Activated CD8-positive, alpha-beta memory T cell treated with anti-CD3 and anti-CD28 coated beads, Interleukin-2, amount 10 ng/mL, durations not matched to agents 7 days and 5 days (primary cell): ENCODE measurements at regions not wholly inside any gene's neighbourhood (a gene's known extent, or its start where the extent isn't known, plus 50 kb on each side); places are given as distances from the start of the nearest gene placed in this dataset.
A peak's percentile ranks its signal among the peaks of the same experiment; 100 is the strongest.

Source experiments
- ATAC-seq: fragments of 150-1000 bp; cut with Tn5 transposase; one replicate; pipeline ENCODE4 v1.10.0; 2021; ENCODE audit warnings: moderate library complexity
- CTCF ChIA-PET: fragments of 350-600 bp; sonication (Branson Sonifier 250); formaldehyde crosslinking; loops from one replicate; lab custom pipeline; 2021; ENCODE audit warnings: antibody characterized with exemption; lab: Charles Lee
- DNase-seq: peaks from one replicate; pipeline ENCODE4 v3.0.0-alpha.2; 2020
- H3K27ac Mint-ChIP-seq: one replicate; pipeline ENCODE4 v1.8.0; 2021; ENCODE audit warnings: mild to moderate bottlenecking, mixed read lengths
- H3K27me3 Mint-ChIP-seq: one replicate; pipeline ENCODE4 v1.8.0; 2021; ENCODE audit warnings: mixed read lengths
- H3K36me3 Mint-ChIP-seq: one replicate; pipeline ENCODE4 v1.8.0; 2021; ENCODE audit warnings: mild to moderate bottlenecking, mixed read lengths
- H3K4me1 Mint-ChIP-seq: one replicate; pipeline ENCODE4 v1.8.0; 2021; ENCODE audit warnings: mixed read lengths
- H3K4me3 Mint-ChIP-seq: one replicate; pipeline ENCODE4 v1.8.0; 2021; ENCODE audit warnings: mild to moderate bottlenecking, moderate library complexity, mixed read lengths
- H3K9me3 Mint-ChIP-seq: one replicate; pipeline ENCODE4 v1.8.0; 2022; ENCODE audit warnings: low read depth, mixed read lengths

DNA sequence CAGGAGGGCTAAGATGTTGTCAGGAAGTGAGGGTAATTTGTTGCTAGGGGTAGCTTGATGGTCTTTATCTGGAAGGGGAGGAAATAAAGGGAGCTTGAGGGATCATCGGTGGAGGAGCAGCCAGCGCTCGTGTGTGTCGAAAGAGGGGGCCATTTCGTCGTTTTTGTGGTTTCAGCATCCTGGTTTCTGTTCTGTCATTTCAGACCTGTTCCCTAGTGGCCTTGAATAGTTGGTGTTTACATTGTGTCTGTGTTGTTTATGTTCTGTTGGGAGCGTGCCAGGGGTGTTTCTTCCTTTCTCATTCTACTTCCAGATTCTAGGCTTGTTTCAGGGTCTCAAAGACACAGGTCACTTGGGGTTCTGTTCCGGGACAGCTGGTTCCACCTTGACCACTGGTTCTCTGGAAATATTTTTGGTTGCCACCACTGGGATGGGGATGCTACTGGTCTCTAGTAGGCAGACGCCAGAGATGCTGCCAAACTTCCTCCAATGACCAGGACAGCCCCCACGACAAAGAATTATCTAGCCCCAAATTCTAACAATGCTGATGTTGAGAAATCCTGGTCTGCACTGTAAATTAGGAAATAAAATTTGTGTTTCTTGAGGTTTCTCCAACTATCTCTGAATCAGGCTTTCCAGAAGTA, 113.9 kb upstream of the NAA20 start:
- no peak overlapping the region for H3K4me3 Mint-ChIP-seq
- H3K27ac Mint-ChIP-seq = no peak overlapping the region
- H3K36me3 Mint-ChIP-seq = no peaks in the 10 kb centered on the region
- peaks cover 6% of the 10 kb centered on the region for H3K9me3 Mint-ChIP-seq
- CTCF ChIA-PET = no interaction called here
- H3K27me3 Mint-ChIP-seq = peaks cover 5% of the 10 kb centered on the region
- DNase-seq (peak; percentile 42), ATAC-seq (no peak)
- H3K4me1 Mint-ChIP-seq = peaks cover 4% of the 10 kb centered on the region

DNA sequence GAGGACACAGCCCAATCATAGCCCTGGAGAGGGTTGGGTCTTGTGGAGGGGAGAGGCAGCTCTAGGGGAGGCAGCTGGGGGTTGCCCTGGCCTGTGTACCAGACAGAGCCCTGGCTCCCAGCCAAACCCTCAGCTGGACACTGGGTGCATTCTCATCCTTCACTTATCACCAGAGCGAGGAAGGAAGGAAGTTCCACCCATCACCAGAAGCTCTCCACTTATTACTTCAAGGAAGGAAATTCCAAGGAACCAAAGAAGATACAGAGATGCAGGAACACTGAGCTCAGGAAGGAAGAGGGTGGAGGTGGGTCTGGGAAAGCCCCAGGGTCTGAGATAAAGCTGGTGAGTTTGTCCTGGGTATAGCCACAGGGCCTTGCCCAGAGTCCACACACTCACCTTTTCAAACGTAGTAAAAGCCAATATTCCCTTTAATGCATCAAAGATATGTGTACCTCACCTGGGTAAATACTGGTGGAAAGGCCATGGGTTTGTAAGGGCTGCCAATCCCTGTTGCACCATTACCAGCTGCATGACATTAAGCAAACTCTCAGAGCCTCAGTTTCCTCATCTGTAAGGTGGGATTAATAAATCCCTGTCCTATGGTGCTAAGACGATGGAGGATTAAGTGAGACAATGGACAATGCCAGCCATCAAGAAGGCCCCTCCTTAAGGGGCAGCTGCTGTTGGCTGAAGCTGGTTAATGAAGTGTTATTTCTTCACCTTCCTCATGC, 109.7 kb upstream of the NAA20 start:
- H3K36me3 Mint-ChIP-seq = no peaks in the 10 kb centered on the region
- no peak overlapping the region for H3K4me3 Mint-ChIP-seq
- H3K9me3 Mint-ChIP-seq = no peaks in the 10 kb centered on the region
- peaks cover 4% of the 10 kb centered on the region for H3K4me1 Mint-ChIP-seq
- no peak for ATAC-seq
- DNase-seq = no peak
- no peak overlapping the region for H3K27ac Mint-ChIP-seq
- H3K27me3 Mint-ChIP-seq = no peaks in the 10 kb centered on the region
- CTCF ChIA-PET = no interaction called here

DNA sequence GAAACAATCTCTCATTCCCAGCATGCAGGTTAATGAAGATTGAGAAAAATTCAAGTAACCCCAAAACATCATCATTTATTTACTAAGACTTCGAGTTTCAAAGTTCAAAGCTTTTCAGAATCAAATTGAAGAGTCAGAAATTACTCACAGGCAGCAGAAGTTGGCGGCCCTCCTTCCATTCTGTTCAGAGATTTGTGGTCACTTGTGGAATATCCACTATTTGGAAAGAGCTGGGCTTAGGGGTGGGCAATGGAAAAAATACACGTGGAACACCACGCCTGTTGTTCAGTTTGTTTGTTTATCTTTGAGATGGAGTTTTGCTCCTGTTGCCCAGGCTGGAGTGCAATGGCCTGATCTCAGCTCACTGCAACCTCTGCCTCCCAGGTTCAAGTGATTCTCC, 108.6 kb upstream of the NAA20 start:
- ATAC-seq (no peak), DNase-seq (no peak)
- CTCF ChIA-PET = no interaction called here
- Mint-ChIP-seq H3K36me3 (no peaks in the 10 kb centered on the region), H3K4me1 (no peaks in the 10 kb centered on the region), H3K27ac (no peak overlapping the region), H3K4me3 (no peak overlapping the region), H3K27me3 (no peaks in the 10 kb centered on the region), H3K9me3 (no peaks in the 10 kb centered on the region)

DNA sequence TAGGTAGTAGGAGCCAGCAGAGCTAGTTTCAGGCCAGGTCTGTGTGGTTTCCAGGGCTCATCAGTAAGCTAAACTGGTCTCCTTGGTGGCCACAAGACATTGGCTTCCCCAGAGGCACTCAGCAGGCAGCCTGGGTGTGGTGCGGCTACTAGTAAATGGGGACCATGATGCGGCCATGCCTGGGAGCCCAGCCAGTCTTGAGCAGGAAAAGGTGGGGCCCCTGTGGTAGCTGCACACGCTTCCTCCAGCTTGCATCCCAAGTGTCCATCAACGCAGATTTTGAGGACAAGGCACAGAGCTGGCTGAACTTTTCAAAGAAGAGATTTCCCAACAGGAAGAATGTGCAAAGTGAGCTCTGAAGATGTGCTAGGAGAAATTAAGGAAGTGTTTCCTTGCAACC, 107.4 kb upstream of the NAA20 start:
- no peak for ATAC-seq
- H3K4me1 Mint-ChIP-seq = no peaks in the 10 kb centered on the region
- CTCF ChIA-PET = no interaction called here
- no peaks in the 10 kb centered on the region for H3K27me3 Mint-ChIP-seq
- H3K27ac Mint-ChIP-seq = no peak overlapping the region
- no peaks in the 10 kb centered on the region for H3K36me3 Mint-ChIP-seq
- H3K9me3 Mint-ChIP-seq = no peaks in the 10 kb centered on the region
- no peak for DNase-seq
- no peak overlapping the region for H3K4me3 Mint-ChIP-seq

DNA sequence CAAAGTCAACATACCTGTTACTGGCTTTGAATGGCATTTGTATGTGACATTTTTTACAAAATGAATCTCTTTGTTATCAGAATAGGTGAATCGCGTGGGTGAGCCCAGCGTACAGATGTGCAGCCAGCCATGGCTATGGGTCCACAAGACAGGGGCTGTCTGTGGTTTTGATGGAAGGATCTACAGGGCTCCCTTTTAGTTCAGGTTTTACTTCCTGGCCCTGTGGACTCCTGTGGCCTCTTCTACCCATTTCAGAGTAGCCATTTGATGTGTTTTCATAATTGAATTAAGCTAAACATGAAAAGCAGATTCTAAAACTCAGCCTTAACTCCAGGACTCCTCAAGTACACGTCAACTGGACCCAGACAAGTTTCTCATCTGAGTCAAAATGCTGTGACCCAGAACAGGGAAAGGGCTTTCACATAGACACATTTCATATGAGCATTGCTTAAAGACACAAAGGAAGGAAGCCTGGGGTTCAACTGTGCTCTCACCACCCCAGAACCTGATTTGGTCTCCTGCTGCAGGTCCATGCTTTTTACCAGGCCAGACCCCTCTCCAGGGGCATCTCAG, 105.3 kb upstream of the NAA20 start:
- CTCF ChIA-PET = no interaction called here
- Mint-ChIP-seq H3K9me3 (no peaks in the 10 kb centered on the region), H3K27ac (no peak overlapping the region), H3K27me3 (peaks cover 5% of the 10 kb centered on the region), H3K4me3 (no peak overlapping the region), H3K36me3 (no peaks in the 10 kb centered on the region), H3K4me1 (no peaks in the 10 kb centered on the region)
- ATAC-seq (no peak), DNase-seq (no peak)

DNA sequence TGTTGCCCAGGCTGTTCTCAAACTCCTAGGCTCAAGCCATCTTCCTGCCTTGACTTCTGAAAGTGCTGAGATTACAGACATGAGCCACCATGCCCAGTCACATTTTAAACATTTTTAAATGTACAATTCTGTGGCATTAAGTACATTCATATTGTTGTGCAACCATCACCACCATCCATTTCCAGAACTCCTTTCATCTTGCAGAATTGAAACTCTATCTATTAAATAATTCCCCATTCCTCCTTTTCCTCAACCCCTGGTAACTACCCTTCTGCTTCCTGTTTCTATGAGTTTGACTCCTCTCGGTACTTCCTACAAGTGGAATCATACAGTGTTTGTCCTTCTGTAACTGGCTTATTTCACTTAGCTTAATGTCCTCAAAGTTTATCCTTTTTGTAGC, 103.8 kb upstream of the NAA20 start:
- DNase-seq (no peak), ATAC-seq (no peak)
- no peaks in the 10 kb centered on the region for H3K36me3 Mint-ChIP-seq
- H3K27me3 Mint-ChIP-seq = peaks cover 5% of the 10 kb centered on the region
- H3K27ac Mint-ChIP-seq = no peak overlapping the region
- CTCF ChIA-PET = no interaction called here
- no peak overlapping the region for H3K4me3 Mint-ChIP-seq
- H3K9me3 Mint-ChIP-seq = no peaks in the 10 kb centered on the region
- H3K4me1 Mint-ChIP-seq = no peaks in the 10 kb centered on the region

DNA sequence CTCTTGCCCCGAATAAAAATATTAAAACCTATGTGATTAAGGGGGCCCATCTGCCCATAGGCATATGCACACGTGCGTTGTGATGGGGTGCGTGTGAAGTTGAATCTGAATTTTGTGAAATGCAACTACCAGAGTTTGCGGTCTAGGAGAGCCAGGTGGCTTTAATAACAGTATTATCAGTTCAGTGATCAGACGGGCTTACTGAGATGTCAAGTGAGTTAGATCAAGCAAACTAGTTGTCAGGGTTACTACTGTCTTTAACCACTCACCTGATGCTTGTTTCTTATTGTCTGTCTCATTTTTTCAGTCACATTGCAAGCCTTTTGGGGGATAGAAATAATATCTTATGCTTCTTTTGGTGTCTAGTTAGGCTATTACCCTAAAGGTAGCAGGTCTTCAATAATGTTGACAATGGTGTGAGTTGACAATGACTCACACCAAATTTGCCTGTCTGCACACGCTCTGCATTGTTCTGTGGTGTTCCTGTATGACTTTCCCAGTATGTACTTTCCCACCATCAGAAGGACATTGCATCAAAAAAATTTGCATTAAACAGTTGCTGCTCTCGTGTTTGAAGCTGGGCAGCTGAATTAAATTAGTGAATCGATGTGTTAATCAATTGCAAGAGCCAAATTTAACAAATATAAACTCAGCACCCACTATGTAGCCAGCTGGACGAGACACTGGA, 103.1 kb upstream of the NAA20 start:
- CTCF ChIA-PET = no interaction called here
- DNase-seq (no peak), ATAC-seq (no peak)
- H3K9me3 Mint-ChIP-seq = no peaks in the 10 kb centered on the region
- no peak overlapping the region for H3K27ac Mint-ChIP-seq
- H3K4me1 Mint-ChIP-seq = no peaks in the 10 kb centered on the region
- H3K27me3 Mint-ChIP-seq = peaks cover 5% of the 10 kb centered on the region
- no peaks in the 10 kb centered on the region for H3K36me3 Mint-ChIP-seq
- no peak overlapping the region for H3K4me3 Mint-ChIP-seq

DNA sequence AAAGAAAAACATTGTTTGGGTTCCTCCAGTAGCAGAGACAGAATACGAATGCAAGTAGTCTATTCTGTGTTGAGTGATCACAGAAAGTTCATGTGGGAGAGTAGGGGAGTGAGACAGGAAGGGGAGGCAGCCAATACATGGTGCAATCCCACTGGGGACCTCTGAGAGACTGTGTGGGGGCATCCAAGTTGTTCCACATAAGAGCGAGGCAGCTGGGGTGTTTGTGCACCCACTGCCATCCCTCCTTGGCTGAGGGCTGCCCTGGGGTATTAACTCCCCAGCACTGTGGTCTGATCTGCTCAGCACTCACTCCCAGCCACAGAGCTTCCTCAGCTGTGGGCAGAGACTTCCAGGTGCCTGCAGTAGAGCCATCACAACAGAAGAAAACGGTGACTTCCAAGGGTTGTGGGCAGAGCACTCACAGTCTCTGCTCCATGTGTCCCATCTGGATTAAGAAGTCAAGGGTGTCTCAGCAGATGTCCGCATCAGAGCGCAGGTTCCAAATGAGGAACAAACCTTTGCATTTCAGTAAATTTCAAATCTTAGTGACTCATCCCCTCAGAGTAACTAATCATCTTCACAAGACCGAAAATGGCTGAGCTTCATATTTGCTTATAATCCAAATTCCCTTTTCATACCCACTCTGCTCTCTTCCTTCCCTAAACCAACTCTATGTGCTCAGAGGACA, 101.9 kb upstream of the NAA20 start:
- no peak for ATAC-seq
- Mint-ChIP-seq H3K9me3 (no peaks in the 10 kb centered on the region), H3K27ac (no peak overlapping the region), H3K4me3 (no peak overlapping the region), H3K4me1 (no peaks in the 10 kb centered on the region), H3K27me3 (peaks cover 5% of the 10 kb centered on the region), H3K36me3 (no peaks in the 10 kb centered on the region)
- CTCF ChIA-PET = no interaction called here
- no peak for DNase-seq

DNA sequence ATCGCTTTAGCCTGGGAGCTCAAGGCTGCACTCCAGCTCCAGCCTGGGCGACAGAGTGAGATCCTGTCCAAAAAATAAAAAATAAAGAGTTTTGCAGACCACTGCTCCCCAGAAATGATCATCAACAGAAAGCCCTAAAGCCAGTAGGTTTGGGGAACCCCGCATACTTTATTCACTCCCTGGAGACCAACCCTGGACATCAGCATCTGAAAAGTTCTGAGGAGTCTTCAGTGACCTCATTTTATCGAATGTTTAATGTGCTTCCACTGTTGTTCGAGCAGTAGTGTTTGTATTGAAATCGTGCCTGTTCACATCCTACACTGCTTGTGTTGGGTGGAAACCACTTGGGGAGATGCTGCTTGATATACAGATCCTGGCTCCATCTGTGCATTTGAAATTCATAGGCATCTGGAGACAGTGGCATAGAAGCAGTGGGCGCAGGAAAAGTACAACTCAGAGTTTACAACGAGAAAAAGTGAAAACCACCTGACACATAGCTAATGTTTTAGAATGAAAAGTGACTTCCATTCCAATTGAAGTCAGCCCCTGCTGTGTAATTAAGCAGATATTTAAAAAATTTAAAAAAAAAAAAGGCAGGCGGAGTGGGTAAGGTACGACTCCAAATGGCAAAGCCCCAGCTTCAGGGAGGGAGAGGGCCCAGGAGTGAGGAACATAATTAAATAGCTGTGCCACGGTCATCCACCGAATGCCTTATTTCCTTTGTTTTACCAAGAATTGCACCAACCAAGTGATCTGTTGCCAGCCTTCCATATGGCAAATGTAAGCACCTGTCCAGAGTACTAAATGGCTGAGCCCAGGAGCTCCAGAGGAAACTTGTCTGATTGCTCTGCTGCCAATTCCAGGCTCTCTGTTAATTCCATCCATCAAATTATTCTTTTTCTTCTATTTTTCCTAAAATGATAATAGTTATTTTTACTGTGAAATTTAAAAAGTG, 100.4 kb upstream of the NAA20 start:
- no peak overlapping the region for H3K27ac Mint-ChIP-seq
- no peaks in the 10 kb centered on the region for H3K36me3 Mint-ChIP-seq
- H3K27me3 Mint-ChIP-seq = peaks cover 5% of the 10 kb centered on the region
- H3K4me1 Mint-ChIP-seq = no peaks in the 10 kb centered on the region
- H3K9me3 Mint-ChIP-seq = no peaks in the 10 kb centered on the region
- CTCF ChIA-PET = no interaction called here
- ATAC-seq (no peak), DNase-seq (no peak)
- no peak overlapping the region for H3K4me3 Mint-ChIP-seq

DNA sequence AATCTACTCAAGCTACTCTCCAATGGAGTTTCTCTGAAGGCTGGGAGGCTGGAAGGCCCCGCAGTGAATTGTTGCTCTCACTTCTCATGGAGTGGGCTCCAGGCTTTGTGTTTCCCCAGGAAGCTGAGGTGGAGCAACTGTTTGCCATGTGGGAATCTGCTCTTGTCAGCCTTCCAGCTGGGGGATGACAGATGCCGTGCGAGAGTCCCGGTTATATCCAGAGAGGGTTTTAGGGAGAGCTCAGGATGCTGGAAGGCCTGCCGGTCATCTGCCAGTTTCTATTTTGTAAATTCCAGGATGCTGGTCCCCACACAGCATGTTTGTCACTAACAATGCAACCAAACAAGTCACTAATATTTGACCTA, 98.2 kb upstream of the NAA20 start:
- no peaks in the 10 kb centered on the region for H3K4me1 Mint-ChIP-seq
- no peaks in the 10 kb centered on the region for H3K9me3 Mint-ChIP-seq
- ATAC-seq = no peak
- no peak overlapping the region for H3K4me3 Mint-ChIP-seq
- DNase-seq = no peak
- H3K36me3 Mint-ChIP-seq = no peaks in the 10 kb centered on the region
- peaks cover 5% of the 10 kb centered on the region for H3K27me3 Mint-ChIP-seq
- CTCF ChIA-PET = interaction anchor here (0.9 kb wide), 1 partner anchor 41 kb away, joined by 3 read pairs; no protein-coding TSS in a partner anchor
- H3K27ac Mint-ChIP-seq = no peak overlapping the region

DNA sequence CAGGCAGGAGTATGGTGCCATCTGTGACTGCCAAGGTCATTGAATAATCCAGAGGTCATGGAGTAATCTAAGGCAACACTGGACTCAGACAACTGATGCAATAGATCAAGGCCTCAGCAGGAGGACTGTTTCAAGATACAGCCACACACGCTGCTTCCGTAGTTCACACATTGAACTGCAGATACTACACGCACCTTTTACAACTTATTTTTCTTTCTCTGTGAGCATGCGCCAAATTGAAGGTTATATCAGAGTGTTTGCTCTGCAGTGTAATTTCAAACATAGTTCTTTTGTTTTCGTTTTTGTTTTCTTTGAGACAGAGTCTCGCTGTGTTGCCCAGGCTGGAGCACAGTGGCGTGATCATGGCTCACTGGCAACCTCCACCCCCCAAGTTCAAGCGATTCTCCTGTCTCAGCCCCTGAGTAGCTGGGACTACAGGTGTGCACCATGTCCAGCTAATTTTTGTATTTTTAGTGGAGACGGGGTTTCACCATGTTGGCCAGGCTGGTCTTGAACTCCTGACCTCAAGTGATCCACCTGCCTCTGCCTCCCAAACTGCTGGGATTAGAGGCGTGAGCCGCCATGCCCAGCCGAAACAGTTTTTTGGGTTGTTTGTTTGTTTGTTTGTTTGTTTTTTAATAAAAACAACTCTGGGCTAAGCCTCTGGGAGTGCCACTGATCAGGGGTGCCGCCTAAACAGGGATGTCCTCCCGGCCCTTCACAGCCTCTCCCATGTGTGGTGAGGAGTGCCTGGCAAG, 96.6 kb upstream of the NAA20 start:
- no peaks in the 10 kb centered on the region for H3K4me1 Mint-ChIP-seq
- DNase-seq = no peak
- peaks cover 3% of the 10 kb centered on the region for H3K27me3 Mint-ChIP-seq
- no peak overlapping the region for H3K4me3 Mint-ChIP-seq
- CTCF ChIA-PET = no interaction called here
- H3K9me3 Mint-ChIP-seq = no peaks in the 10 kb centered on the region
- no peak for ATAC-seq
- no peak overlapping the region for H3K27ac Mint-ChIP-seq
- no peaks in the 10 kb centered on the region for H3K36me3 Mint-ChIP-seq

DNA sequence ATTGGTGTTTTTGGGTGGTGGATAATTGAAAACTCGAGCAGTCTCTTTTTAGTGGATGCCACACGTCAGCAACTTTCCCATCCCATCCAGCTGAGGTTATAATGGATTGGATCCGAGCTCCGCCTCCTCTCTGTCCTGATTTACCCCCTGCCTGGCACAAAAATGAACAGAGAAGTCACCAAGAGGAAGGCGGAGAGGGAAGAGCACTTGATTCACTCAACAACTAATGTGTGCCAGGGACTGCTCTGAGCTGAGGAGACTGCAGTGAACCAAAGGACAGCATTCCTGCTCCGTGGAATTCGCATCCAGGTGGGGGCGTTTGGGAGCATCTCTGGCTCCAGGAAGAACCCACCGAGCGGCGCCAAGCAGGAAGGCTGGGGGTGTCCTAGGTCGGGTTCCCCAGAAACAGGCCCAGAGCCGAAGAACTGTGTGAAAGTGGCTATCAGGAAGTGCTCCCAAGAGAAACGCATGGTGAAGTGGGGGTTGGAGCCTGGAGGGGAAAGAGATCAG, 95.8 kb upstream of the NAA20 start:
- Mint-ChIP-seq H3K27ac (no peak overlapping the region), H3K9me3 (no peaks in the 10 kb centered on the region), H3K4me3 (no peak overlapping the region), H3K4me1 (no peaks in the 10 kb centered on the region), H3K36me3 (no peaks in the 10 kb centered on the region), H3K27me3 (peaks cover 5% of the 10 kb centered on the region)
- CTCF ChIA-PET = no interaction called here
- no peak for DNase-seq
- ATAC-seq = no peak
